Osteoblast (primary cell): ENCODE measurements at regions not wholly inside any gene's neighbourhood (a gene's known extent, or its start where the extent isn't known, plus 50 kb on each side); places are given as distances from the start of the nearest gene placed in this dataset.

Source experiments
- DNase-seq: peaks from one replicate; pipeline ENCODE4 v3.0.0; 2011; ENCODE audit warnings: low spot score, mixed read lengths; ENCODE audit not compliant: insufficient read length; ENCODE audit errors: missing footprints
- H2AFZ ChIP-seq: 2 replicates; pipeline ENCODE4 v1.6.0; 2011; ENCODE audit warnings: mild to moderate bottlenecking, low read length
- H3K27ac ChIP-seq: 2 replicates; pipeline ENCODE4 v1.5.1; 2011; ENCODE audit warnings: mild to moderate bottlenecking, low read depth, low read length, moderate library complexity
- H3K27me3 ChIP-seq: 2 replicates; pipeline ENCODE4 v1.6.0; 2012; ENCODE audit warnings: mild to moderate bottlenecking, control low read depth, inconsistent platforms, low read length, moderate library complexity; ENCODE audit not compliant: insufficient read depth
- H3K36me3 ChIP-seq: 2 replicates; pipeline ENCODE4 v1.5.1; 2011; ENCODE audit warnings: mild to moderate bottlenecking, low read length, control low read depth, moderate library complexity; ENCODE audit not compliant: insufficient read depth
- H3K4me1 ChIP-seq: 2 replicates; pipeline ENCODE4 v1.5.1; 2011; ENCODE audit warnings: mild to moderate bottlenecking, low read length, control low read depth, moderate library complexity; ENCODE audit not compliant: insufficient read depth
- H3K4me2 ChIP-seq: 2 replicates; pipeline ENCODE4 v1.6.0; 2011; ENCODE audit warnings: mild to moderate bottlenecking, low read length; ENCODE audit not compliant: insufficient read depth
- H3K4me3 ChIP-seq: fragments of 200-600 bp; sonication (generic); 3 replicates; pipeline ENCODE4 v1.5.1; 2012; ENCODE audit warnings: mild to moderate bottlenecking, low read length, inconsistent platforms; ENCODE audit not compliant: insufficient read depth
- H3K79me2 ChIP-seq: 2 replicates; pipeline ENCODE4 v1.6.0; 2012; ENCODE audit warnings: mild to moderate bottlenecking, low read length, control low read depth, inconsistent platforms; ENCODE audit not compliant: insufficient read depth
- H3K9me3 ChIP-seq: 2 replicates; pipeline ENCODE4 v1.5.1; 2011; ENCODE audit warnings: low read depth, low read length, control low read depth
- H4K20me1 ChIP-seq: 2 replicates; pipeline ENCODE4 v1.6.0; 2012; ENCODE audit warnings: mild to moderate bottlenecking, low read length, control low read depth; ENCODE audit not compliant: insufficient read depth
- TF ChIP-seq, protein P1 (sequence below): IDR thresholded peaks from 2 replicates; pipeline ENCODE4 v1.5.1; 2011; ENCODE audit warnings: mild to moderate bottlenecking, low read depth, low read length, moderate library complexity; ENCODE audit errors: extremely low read depth

DNA sequence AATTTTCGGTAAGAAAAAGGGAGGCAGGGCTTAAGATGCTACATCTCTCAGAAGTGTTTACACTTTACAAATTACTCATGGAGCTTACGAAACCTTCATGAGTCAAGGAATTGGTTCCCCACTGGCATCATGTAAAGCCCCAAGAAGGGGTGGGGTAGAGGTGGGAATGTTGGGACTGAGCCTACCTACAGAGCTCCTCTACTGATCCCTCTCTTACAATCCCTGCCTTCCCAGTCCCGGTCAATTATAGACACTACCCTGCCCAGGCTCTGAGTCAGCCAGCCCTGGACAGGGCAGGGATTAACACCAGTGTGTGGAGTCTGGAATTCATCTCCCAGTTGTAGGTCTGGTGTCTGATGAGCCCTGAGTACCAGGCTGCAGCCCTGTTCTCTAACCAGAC is 248.9 kb downstream of the PAX3 start:
- Histone ChIP-seq H3K36me3 (no peaks in the 10 kb centered on the region), H4K20me1 (no peaks in the 10 kb centered on the region), H3K27ac (no peak overlapping the region), H3K4me3 (no peak overlapping the region), H2AFZ (no peak overlapping the region), H3K4me1 (no peaks in the 10 kb centered on the region), H3K27me3 (no peaks in the 10 kb centered on the region), H3K4me2 (no peak overlapping the region), H3K79me2 (no peaks in the 10 kb centered on the region), H3K9me3 (no peaks in the 10 kb centered on the region)
- DNase-seq, result no peak
- TF ChIP-seq, protein P1, sequence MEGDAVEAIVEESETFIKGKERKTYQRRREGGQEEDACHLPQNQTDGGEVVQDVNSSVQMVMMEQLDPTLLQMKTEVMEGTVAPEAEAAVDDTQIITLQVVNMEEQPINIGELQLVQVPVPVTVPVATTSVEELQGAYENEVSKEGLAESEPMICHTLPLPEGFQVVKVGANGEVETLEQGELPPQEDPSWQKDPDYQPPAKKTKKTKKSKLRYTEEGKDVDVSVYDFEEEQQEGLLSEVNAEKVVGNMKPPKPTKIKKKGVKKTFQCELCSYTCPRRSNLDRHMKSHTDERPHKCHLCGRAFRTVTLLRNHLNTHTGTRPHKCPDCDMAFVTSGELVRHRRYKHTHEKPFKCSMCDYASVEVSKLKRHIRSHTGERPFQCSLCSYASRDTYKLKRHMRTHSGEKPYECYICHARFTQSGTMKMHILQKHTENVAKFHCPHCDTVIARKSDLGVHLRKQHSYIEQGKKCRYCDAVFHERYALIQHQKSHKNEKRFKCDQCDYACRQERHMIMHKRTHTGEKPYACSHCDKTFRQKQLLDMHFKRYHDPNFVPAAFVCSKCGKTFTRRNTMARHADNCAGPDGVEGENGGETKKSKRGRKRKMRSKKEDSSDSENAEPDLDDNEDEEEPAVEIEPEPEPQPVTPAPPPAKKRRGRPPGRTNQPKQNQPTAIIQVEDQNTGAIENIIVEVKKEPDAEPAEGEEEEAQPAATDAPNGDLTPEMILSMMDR, result no peak

DNA sequence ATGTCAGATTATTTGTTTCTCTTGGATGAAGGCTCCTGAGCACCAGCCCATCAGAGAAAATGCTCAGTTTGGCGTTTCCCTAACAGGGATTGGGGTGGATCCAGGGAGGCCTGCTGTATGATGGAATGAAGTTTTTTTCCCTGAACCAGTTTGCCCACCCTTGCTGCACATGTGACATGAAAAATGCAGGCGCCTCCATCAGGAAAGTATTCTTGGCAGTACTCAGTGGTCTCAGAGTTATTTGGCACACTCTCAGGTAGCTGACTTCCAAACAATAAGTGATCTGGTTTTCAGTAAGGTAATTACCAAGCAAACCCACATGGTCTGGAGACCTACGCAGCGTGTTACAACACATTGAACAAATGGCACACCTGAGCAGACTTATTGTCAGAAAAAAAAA is 254.9 kb downstream of the PAX3 start:
- Histone ChIP-seq H3K27ac (no peak overlapping the region), H3K4me1 (no peaks in the 10 kb centered on the region), H4K20me1 (no peaks in the 10 kb centered on the region), H3K27me3 (no peaks in the 10 kb centered on the region), H3K4me2 (no peak overlapping the region), H3K9me3 (no peaks in the 10 kb centered on the region), H2AFZ (no peak overlapping the region), H3K4me3 (no peak overlapping the region), H3K36me3 (no peaks in the 10 kb centered on the region), H3K79me2 (no peaks in the 10 kb centered on the region)
- DNase-seq, result no peak
- TF ChIP-seq, protein P1, result no peak

DNA sequence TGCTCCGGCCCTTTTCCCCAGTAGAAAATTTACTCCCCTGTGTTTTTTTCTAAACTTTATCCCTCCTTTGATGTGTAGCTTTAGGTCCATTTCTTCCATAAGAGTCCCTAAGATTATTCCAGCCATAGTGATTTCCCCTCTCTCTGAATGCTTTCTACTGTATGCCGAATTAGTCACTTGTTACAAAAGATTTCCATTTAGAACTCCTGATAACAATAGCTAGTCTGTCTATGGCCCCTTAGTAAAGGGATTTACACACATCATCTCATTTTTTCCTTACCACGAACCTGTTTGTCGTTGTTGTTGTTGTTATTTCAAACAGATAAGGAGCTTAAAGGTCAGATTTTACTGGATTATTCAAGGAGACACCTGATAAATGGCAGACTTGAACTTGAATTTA is 256.1 kb downstream of the PAX3 start:
- TF ChIP-seq, protein P1, result no peak
- no peak overlapping the region for H3K27ac ChIP-seq
- H3K27me3 ChIP-seq, result no peaks in the 10 kb centered on the region
- H3K4me1 ChIP-seq, result no peaks in the 10 kb centered on the region
- no peak overlapping the region for H3K4me2 ChIP-seq
- no peaks in the 10 kb centered on the region for H3K9me3 ChIP-seq
- H2AFZ ChIP-seq, result no peak overlapping the region
- H3K4me3 ChIP-seq, result no peak overlapping the region
- DNase-seq, result no peak
- H3K36me3 ChIP-seq, result no peaks in the 10 kb centered on the region
- H3K79me2 ChIP-seq, result no peaks in the 10 kb centered on the region
- H4K20me1 ChIP-seq, result no peaks in the 10 kb centered on the region

DNA sequence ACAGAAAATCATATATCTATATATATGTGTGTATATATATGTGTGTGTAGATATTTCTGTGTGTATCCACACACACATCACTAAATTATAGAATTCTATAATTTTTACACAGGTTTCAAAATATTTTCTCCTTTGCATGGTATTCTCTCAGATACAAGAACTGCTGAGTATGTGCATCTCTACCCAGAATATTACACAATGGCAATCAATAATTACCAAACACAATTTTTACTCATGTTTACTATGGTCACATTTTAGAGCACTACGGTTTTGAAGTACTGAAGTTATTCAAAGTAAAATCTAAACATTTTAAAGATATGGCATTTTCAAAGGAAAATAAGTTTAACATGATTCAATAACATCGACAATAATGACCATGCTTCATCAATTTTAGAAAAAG is 258.5 kb downstream of the PAX3 start:
- no peak overlapping the region for H2AFZ ChIP-seq
- no peaks in the 10 kb centered on the region for H3K27me3 ChIP-seq
- TF ChIP-seq, protein P1, result no peak
- H4K20me1 ChIP-seq, result no peaks in the 10 kb centered on the region
- no peak overlapping the region for H3K27ac ChIP-seq
- no peaks in the 10 kb centered on the region for H3K4me1 ChIP-seq
- no peaks in the 10 kb centered on the region for H3K9me3 ChIP-seq
- H3K4me2 ChIP-seq, result no peak overlapping the region
- no peak overlapping the region for H3K4me3 ChIP-seq
- H3K36me3 ChIP-seq, result no peaks in the 10 kb centered on the region
- no peaks in the 10 kb centered on the region for H3K79me2 ChIP-seq
- DNase-seq, result no peak
